Smooth muscle cell (in vitro differentiated cells): ENCODE measurements at regions not wholly inside any gene's neighbourhood (a gene's known extent, or its start where the extent isn't known, plus 50 kb on each side); places are given as distances from the start of the nearest gene placed in this dataset.
A peak's percentile ranks its signal among the peaks of the same experiment; 100 is the strongest.

ENCODE experiments used
- DNase-seq: peaks from one replicate; lab custom pipeline; 2025; ENCODE audit not compliant: unreplicated experiment; lab: John Stamatoyannopoulos, UW
- H2AFZ ChIP-seq: fragments of 200-600 bp; sonication (generic); 2 replicates; pipeline ENCODE4 v1.6.0; 2016; ENCODE audit warnings: antibody characterized with exemption, low read depth, mild to moderate bottlenecking
- H3F3A ChIP-seq: fragments of 200-600 bp; sonication (generic); 2 replicates; pipeline ENCODE4 v1.6.0; 2017; ENCODE audit warnings: antibody characterized with exemption, low read depth
- H3K27ac ChIP-seq: fragments of 200-600 bp; sonication (generic); 2 replicates; pipeline ENCODE4 v1.5.1; 2016; ENCODE audit warnings: low read depth, mild to moderate bottlenecking
- H3K27me3 ChIP-seq: fragments of 200-600 bp; sonication (generic); 2 replicates; pipeline ENCODE4 v1.6.1; 2016; ENCODE audit warnings: low read depth, mild to moderate bottlenecking
- H3K36me3 ChIP-seq: fragments of 200-600 bp; sonication (generic); 2 replicates; pipeline ENCODE4 v1.5.1; 2016; ENCODE audit warnings: low read depth
- H3K4me1 ChIP-seq: fragments of 200-600 bp; sonication (generic); 2 replicates; pipeline ENCODE4 v1.5.1; 2016; ENCODE audit warnings: low read depth
- H3K4me2 ChIP-seq: fragments of 200-600 bp; sonication (generic); 2 replicates; pipeline ENCODE4 v1.6.0; 2016; ENCODE audit warnings: mild to moderate bottlenecking
- H3K4me3 ChIP-seq: fragments of 200-600 bp; sonication (generic); 2 replicates; pipeline ENCODE4 v1.5.1; 2016; ENCODE audit warnings: mild to moderate bottlenecking
- H3K79me2 ChIP-seq: fragments of 200-600 bp; sonication (generic); 2 replicates; pipeline ENCODE4 v1.6.0; 2016; ENCODE audit warnings: low read depth, mild to moderate bottlenecking
- H3K9ac ChIP-seq: fragments of 200-600 bp; sonication (generic); 2 replicates; pipeline ENCODE4 v1.6.0; 2016; ENCODE audit warnings: low read depth
- H3K9me3 ChIP-seq: fragments of 200-600 bp; sonication (generic); replicated peaks from 2 replicates; pipeline ENCODE4 v1.5.1; 2016; ENCODE audit warnings: low read depth
- H4K20me1 ChIP-seq: fragments of 200-600 bp; sonication (generic); 2 replicates; pipeline ENCODE4 v1.6.0; 2016; ENCODE audit warnings: low read depth
- CTCF ChIP-seq: fragments of 200-600 bp; sonication (generic); IDR thresholded peaks from 2 replicates; pipeline ENCODE4 v1.5.1; 2017; ENCODE audit warnings: borderline replicate concordance, mild to moderate bottlenecking, antibody characterized with exemption; ENCODE audit not compliant: insufficient read depth, poor library complexity, severe bottlenecking
- WGBS: methylation state at CpG from one replicate; pipeline ENCODE4 v1.1.7; 2016; ENCODE audit warnings: low lambda C conversion rate; 5-methylcytosine and 5-hydroxymethylcytosine counted together

GRCh38 chr10:3605882-3606281, 179.1 kb downstream of the KLF6 start:
- Histone ChIP-seq H3K4me1 (no peaks in the 10 kb centered on the region), H2AFZ (no peak overlapping the region), H3K4me2 (no peak overlapping the region), H3F3A (no peaks in the 10 kb centered on the region), H3K36me3 (peaks cover 4% of the 10 kb centered on the region), H3K9ac (no peak overlapping the region), H4K20me1 (no peaks in the 10 kb centered on the region), H3K79me2 (no peaks in the 10 kb centered on the region), H3K27ac (no peak overlapping the region), H3K27me3 (no peaks in the 10 kb centered on the region), H3K9me3 (no peaks in the 10 kb centered on the region), H3K4me3 (no peak overlapping the region)
- no peak for TF ChIP-seq CTCF
- 92% methylated on average over 2 of the region's 2 CpGs for WGBS
- DNase-seq: no peak

GRCh38 chr10:3595736-3596135, 189.3 kb downstream of the KLF6 start:
- DNase-seq: no peak
- H3F3A ChIP-seq: no peaks in the 10 kb centered on the region
- 74% methylated on average over 9 of the region's 9 CpGs for WGBS

GRCh38 chr10:3593611-3594010, 191.4 kb downstream of the KLF6 start:
- DNase-seq: no peak
- Histone ChIP-seq H3K4me3 (no peak overlapping the region), H3K79me2 (no peaks in the 10 kb centered on the region), H3K36me3 (no peaks in the 10 kb centered on the region), H4K20me1 (no peaks in the 10 kb centered on the region), H3K27me3 (no peaks in the 10 kb centered on the region), H3K4me2 (no peak overlapping the region), H3K9me3 (no peaks in the 10 kb centered on the region), H3K4me1 (no peaks in the 10 kb centered on the region), H3K27ac (no peak overlapping the region), H3F3A (no peaks in the 10 kb centered on the region), H2AFZ (no peak overlapping the region), H3K9ac (no peak overlapping the region)
- no peak for TF ChIP-seq CTCF
- 97% methylated on average over 6 of the region's 6 CpGs for WGBS

More at GRCh38 chr10:3595736-3596135, 189.3 kb downstream of the KLF6 start:
- Histone ChIP-seq H4K20me1 (no peaks in the 10 kb centered on the region), H3K9me3 (no peaks in the 10 kb centered on the region), H3K27me3 (no peaks in the 10 kb centered on the region), H3K4me1 (no peaks in the 10 kb centered on the region), H3K79me2 (no peaks in the 10 kb centered on the region), H3K4me3 (no peak overlapping the region), H3K9ac (no peak overlapping the region), H3K36me3 (no peaks in the 10 kb centered on the region), H3K4me2 (no peak overlapping the region), H2AFZ (peak overlapping the region; percentile 45), H3K27ac (peak overlapping the region; percentile 21)
- no peak for TF ChIP-seq CTCF

- WGBS: 90% methylated on average over 7 of the region's 7 CpGs
- H3K36me3 ChIP-seq: no peaks in the 10 kb centered on the region
- H3F3A ChIP-seq: no peaks in the 10 kb centered on the region
- no peak for TF ChIP-seq CTCF
- H3K27me3 ChIP-seq: no peaks in the 10 kb centered on the region
- H2AFZ ChIP-seq: no peak overlapping the region
- H3K4me3 ChIP-seq: no peak overlapping the region
- H3K27ac ChIP-seq: no peak overlapping the region
- no peak overlapping the region for H3K4me2 ChIP-seq
- no peak overlapping the region for H3K9ac ChIP-seq
- H3K4me1 ChIP-seq: no peaks in the 10 kb centered on the region
- no peak for DNase-seq
- no peaks in the 10 kb centered on the region for H3K79me2 ChIP-seq
- no peaks in the 10 kb centered on the region for H3K9me3 ChIP-seq
- H4K20me1 ChIP-seq: no peaks in the 10 kb centered on the region
These were observed 192.6 kb downstream of the KLF6 start for GRCh38 chr10:3592424-3592823.
